Left renal pelvis (tissue), 4 donors: ENCODE measurements at regions not wholly inside any gene's neighbourhood (a gene's known extent, or its start where the extent isn't known, plus 50 kb on each side); places are given as distances from the start of the nearest gene placed in this dataset.

Experiments
- DNase-seq, 4 donors: peaks; one replicate each; pipeline ENCODE4 v3.0.0-alpha.2; 2013; ENCODE audit warnings: low read depth in 4 of 4, low spot score in 3 of 4

- DNase-seq: no peak
Measured at GRCh38 chr1:38133756-38134155, 87.2 kb upstream of the POU3F1 start.

DNA sequence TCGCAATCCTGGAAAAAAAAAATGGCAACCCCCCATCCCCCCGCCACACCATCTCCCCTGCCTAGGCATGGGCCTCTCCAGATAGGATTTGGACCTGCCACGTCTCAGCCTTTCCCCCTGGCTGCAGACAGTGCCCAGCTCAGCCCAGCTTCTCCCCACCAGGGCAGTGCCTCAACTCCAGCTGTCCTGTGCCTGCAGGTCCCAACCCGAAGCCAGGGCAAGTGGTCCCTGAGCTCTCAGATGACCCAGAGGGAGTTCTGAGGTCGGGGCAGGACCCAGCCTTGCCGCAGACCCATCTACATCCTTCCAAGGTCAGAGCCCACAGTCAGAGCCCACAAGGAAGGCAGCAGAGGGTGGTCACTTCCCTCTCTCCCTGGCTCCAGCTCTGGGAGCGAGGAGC is 86.7 kb upstream of the POU3F1 start:
- no peak for DNase-seq

DNA sequence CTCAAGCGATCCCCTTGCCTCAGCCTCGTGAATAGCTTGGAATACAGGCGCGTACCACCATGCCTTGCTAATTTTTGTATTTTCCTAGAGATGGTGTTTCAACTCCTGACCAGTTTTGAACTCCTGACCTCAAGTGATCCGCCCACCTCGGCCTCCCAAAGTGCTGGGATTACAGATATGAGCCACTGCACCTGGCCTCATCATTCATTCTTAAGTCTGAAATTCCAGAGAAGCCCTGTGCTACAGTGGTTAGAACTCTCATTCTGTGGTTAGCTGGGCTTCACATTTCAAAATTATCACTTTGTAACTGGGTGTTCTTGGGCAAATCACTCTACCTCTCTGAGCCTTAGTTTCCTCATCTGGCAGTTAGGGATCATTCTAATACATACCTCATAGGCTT is 86.1 kb upstream of the POU3F1 start:
- no peak for DNase-seq

DNA sequence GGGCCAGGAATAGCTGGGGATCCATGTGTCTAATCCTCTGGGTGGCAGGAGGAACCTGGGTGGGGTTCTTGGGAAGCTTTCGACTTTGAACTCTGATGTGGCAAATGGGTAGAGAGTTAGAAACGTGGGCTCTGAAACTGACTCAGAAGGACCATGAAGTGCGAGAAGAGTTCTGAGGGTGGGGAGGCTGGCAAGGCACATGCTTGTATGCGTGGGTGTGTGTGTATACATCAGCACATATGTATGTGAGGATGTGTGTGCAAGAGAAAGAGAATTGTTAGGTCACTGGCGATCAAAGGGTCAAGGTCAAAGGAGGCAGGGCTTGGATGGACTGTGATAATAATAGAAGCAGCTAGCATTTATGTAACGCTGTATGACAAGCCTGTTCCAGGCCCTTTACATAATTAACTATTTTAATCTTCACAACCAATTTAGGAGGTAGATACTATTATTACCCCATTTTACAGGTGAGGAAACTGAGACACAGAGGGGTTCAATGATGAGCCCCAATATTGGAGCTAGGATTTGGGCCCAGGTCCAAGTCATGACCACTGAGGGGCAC is 84.5 kb upstream of the POU3F1 start:
- DNase-seq: no peak

GRCh38 chr1:38129971-38130370 is 83.4 kb upstream of the POU3F1 start:
- DNase-seq: no peak

DNA sequence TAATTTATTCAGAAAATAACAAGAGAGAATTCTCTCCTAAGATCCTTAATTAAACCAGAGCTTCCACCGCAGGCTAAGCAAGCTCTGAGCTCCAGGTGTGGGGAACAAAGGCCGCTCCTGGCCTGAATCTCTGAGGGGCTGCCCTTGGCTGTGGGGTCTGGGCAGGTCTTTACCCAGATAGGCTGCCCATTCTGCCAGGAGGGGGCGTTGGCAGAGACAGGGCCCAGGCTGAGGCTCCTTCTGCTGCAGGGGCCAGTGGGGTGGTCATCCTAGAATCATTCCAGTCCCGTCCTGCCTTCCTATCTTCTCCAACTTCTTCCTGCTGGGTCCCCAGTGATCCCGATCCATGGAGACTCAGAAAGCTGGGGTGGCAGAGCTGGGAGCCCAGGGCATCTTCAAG is 82.9 kb upstream of the POU3F1 start:
- no peak for DNase-seq

DNA sequence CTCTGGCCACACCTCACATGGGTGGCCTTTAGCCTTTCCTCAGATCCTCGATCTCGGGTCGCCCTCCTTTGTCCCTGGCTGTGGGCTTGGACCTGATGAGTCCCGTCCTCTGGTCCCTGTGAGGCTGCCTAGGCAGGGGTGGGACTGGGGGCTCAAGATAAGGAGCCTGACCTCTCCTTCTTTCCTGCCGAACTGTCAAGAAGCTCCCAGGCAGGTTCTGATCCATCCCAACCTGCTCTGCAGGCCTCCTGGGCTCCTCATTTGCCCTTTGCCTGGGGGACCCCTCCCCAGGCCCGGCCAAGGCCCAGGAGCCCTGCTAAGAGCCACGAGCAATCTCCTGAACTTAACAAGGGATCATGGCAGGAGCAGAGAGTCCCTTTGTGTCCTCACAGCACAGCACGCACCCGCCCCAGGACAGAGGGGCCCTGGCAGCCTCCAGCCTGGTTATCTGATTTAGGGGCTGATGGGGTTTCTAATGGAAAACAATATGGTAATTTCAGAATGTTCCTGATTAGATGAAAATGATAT is 82.4 kb upstream of the POU3F1 start:
- no peak for DNase-seq

DNA sequence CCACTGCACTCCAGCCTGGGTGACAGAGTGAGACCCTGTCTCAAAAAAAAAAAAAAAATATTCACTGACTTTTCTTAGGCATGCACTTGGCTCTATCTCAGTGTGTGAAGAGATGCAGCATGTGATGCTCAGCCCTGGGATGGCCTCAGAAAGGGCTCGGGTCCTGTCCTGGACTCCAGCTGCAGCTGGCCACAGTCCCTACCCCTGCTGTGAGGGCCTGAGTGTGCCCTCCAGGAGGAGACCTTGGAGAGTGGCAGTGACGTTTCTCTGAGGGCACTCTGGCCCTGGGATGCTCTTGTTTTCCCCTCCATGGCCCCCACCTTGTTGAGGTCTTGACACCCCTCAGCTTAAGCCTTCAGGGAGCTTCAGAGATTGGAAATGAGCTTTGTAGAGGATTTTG is 81.9 kb upstream of the POU3F1 start:
- no peak for DNase-seq

- no peak for DNase-seq
Measured at GRCh38 chr1:38127428-38127827, 80.8 kb upstream of the POU3F1 start.

GRCh38 chr1:38126970-38127369 is 80.4 kb upstream of the POU3F1 start:
- no peak for DNase-seq

DNA sequence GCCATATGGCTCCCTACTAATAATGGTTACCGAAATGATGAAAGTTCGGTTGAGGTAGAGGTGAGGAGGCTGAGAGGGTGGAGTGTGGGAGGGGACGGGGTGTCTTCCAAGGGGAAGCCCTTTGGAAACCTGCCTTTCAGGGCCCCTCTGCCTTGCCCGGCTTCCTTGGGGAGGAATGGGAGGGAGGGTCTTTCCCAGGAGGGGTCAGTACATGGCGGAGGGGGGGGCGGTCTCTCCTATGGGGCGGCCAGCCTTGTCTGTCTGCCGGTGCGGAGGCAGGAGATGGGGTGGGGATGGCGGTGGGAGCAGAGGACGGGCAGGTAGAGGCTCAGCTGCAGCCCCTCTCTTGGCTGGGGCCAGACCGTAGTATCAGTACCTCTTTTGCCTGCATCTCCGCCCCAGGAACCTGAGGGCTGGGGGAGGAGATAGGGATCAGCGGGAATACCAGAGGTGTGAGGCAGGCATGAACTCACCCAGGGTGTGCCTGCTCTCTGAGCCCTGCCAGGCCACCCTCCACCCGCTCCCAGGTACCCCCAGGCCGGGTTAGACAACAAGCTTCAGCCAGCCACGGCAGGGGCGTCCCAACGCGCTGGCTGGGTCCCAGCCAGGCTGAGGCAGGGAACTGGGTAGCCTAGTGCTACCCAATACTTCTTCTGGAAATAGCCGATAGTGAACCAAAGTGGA is 79.4 kb upstream of the POU3F1 start:
- no peak for DNase-seq

- no peak for DNase-seq
Measured at GRCh38 chr1:38125016-38125415, 78.4 kb upstream of the POU3F1 start.

DNA sequence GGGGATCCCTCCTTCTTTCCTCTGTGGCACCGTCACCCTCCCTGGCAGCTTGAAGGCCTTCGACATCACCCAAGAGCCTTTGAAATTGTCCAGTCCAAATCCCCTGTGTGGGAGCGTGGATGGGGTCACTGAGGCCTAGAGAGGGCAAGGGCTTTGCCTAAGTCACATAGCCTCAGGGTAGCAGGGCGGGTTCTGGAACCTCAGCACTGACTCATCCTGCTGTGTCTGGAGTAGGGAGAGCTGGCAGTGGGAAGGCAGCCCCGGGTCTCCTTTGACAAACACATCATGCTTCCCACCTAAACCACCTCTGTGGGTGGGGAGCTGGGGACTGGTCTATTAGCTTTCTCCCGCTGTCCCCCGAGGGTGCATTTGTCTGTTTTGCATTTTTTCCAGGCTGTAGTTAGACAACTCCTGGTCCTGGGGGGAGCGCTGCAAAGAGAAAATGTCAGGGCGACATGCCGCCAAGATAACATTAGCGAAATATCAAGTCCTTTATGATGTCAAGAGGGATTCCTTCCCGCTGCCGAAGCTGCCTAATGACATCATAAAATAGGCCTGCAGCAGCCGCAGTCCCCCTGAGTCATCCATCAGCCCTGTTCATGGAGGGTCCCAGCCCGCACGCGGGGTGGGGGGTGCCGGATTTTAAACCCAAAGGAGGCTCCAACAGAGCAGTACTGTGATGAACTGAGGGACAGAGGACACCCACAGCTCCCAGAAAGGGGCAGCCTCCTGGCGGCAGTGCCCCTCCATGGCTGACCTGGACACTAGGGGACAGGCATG is 77.0 kb upstream of the POU3F1 start:
- DNase-seq: no peak

DNA sequence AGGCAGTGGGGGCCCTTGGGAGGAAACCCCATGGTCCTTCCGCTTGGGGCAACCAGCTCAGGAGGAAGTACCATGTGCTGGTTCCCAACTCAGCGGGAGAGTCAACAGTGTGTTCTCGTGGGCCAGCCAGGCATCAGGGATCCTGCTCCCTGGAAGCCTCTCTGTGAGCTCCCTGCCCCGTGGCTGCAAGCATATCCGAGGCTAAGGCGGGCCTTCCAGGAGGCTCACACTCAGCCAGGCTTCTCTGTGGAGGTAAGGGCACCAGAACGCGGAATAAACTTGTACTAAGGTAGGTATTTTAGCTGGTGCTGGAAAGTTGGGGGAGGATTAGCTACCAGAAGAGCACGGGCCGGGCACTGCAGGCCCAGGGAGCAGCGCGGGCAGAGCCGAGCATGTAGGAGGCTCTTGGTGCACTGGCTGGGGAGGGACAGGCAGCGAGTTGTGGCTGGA is 74.7 kb upstream of the POU3F1 start:
- no peak for DNase-seq

DNA sequence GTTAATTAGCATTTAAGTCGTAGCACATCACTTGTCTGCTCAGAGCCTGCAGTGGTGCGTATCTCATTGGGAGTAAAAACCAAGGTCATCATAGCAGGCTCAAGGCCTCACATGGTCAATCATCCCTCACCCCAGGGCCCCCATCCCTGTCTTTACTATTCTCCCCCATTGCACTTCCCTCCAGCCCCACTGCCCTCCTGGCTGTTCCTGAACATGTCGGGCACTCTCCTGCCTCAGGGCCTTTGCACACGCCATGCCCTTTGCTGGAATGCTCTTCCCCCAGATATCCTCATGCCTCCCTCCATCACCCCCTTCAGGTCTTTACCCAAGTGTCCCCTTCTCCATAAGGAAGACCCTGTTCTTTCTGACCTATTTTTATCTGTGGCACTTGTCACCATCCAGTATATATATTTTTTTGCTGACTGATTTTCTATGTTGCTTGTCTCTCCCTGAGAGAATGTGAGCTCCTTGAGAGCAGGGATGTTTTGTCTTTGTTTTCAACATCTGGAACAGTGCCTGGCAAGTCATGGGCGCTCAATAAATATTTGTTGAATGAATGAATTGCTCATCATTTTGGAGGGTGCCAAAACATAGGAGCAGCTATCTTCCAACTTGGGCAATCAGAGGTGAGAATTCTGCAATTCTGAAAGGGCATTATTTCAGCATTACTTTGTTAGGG is 74.1 kb upstream of the POU3F1 start:
- DNase-seq: no peak

- no peak for DNase-seq
Measured at GRCh38 chr1:38118976-38119375, 72.4 kb upstream of the POU3F1 start.

GRCh38 chr1:38117444-38117887 is 70.9 kb upstream of the POU3F1 start:
- no peak for DNase-seq

GRCh38 chr1:38115682-38116202 is 69.1 kb upstream of the POU3F1 start:
- no peak for DNase-seq

- DNase-seq: no peak
Measured at GRCh38 chr1:38115226-38115625, 68.6 kb upstream of the POU3F1 start.

GRCh38 chr1:38114241-38115026 is 67.8 kb upstream of the POU3F1 start:
- DNase-seq: no peak
